HG03039 (cell line): ENCODE measurements at regions not wholly inside any gene's neighbourhood (a gene's known extent, or its start where the extent isn't known, plus 50 kb on each side); places are given as distances from the start of the nearest gene placed in this dataset.

Source experiments
- ATAC-seq: cut with Tn5 transposase; IDR thresholded peaks from one replicate; pipeline ENCODE4 v1.9.1; 2021; ENCODE audit warnings: mild to moderate bottlenecking, moderate library complexity; ENCODE audit not compliant: unreplicated experiment

GRCh38 chr16:73544826-73545225 is 496.9 kb upstream of the ZFHX3 start:
- no peak for ATAC-seq

GRCh38 chr16:73543970-73544599 is 496.2 kb upstream of the ZFHX3 start:
- no peak for ATAC-seq

DNA sequence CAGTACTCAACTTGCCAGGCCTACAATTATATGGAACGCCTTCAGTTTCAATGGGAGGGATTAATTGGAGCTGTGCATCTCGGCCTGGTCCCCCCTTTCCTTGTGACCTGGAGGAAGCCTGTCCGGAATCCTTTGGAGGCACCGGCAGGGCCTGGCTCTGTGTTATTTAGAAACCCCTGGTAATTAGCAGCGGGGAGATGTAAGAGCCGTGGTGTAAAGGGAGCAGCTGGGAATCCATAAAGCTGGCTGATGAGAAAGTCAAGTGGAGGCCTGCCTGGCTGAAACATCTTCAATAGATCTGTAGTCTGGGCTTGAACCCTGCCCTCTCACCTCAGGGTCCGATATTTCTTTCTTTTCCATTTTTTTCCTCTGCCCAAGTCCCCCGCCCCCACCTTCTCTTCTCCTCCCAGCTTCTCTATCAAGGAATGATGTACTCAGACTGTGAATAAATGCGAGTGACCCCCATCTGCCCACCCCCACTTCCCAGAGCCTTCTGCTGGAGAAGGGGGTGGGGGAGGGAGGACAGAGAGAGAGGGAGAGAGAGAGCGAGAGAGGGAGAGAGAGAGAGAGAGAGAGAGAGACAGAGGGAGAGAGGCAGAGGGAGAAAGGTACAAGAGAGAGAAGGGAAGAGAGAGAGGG is 495.5 kb upstream of the ZFHX3 start:
- ATAC-seq, result no peak

DNA sequence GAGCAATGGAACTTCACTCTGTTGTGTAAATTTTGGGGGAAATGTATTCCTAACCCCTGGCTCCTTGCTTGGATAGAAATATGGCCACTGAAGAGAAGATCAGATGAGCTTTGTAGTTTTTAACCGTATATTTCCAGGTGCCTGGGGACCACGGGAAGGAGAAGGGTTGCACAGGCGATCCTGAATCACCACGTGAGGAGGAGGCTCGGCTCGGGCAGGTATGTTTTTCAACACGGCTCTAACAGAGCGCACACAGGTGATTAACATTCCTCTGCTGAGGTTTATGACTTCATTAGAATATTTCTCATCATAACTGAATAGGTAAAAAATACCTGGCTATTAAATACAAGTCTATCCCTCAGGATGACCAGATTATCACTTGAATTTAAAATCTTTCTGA is 495.0 kb upstream of the ZFHX3 start:
- ATAC-seq, result no peak

GRCh38 chr16:73537921-73538320 is 490.0 kb upstream of the ZFHX3 start:
- no peak for ATAC-seq

GRCh38 chr16:73536931-73537330 is 489.0 kb upstream of the ZFHX3 start:
- ATAC-seq, result no peak

DNA sequence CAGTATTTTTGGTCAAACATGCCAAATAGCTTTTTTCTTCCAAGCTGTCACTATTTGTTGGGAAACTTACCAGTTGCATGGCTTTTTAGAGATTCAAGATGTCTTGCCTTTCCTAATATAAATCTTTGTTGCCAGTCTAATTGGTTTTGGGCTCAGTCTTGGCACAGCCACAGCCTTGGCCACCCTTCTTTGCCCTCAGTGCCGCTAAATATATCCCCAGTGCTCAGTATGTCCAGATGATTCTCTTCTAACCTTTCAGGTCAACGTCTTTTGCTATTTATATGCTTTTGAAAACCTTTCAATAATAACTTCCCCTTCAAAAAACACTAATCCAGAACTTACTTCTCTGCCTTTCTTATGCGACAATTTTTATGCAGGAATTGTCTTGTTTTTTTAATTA is 483.1 kb upstream of the ZFHX3 start:
- no peak for ATAC-seq

- no peak for ATAC-seq
These were observed 482.6 kb upstream of the ZFHX3 start for GRCh38 chr16:73530529-73530928.

DNA sequence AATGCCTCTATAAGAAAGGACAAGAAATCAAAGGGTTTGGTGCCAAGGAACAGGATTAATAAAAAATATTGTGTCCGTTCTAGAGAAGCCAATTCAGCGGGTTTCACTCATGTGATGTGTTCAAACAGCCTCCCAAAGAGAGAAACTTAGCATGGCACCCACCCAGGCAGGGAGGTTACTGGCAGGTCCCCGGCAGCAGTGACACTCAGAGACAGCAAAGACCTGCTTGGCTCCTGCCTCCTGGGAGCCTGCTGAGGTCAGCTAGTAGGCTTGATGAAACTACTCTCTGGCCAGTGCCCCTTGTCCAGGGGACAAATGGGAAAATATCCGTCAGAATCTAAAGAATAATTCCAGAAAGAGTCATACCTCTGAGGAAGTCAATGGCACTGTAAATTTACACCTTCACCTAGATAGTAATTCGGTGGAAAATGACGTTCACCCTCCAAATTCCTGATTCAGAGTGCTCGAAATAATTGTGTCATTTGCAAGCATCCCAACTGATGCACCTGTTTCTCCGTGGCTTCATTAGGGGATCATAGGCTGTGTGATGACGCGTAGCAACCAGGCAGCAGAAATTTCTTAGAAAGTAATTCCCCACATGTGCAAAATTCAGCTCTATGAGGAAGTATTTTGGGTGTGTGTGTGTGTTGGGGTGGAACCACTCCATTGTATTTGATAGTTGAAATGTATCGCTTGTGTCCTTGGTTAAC is 481.5 kb upstream of the ZFHX3 start:
- ATAC-seq, result no peak

DNA sequence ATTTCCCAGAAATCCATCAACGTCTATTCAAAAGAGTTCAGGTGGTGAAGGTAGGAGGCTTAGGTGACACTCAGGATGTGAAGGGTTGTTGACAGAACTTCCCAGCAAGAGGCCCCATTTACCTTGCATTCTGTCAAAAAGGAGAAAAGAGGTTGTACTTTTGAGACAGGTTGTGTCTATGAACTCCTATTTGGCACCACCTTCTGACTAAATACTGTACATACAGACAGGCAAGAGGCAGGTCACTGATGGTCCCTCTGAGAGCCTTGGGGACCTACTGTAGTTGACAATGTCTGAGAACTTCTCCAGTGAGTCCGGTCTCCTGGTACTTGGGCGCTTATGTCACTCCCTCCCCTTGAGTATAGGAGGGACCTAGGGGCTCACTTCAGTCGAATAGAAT is 479.3 kb upstream of the ZFHX3 start:
- no peak for ATAC-seq

DNA sequence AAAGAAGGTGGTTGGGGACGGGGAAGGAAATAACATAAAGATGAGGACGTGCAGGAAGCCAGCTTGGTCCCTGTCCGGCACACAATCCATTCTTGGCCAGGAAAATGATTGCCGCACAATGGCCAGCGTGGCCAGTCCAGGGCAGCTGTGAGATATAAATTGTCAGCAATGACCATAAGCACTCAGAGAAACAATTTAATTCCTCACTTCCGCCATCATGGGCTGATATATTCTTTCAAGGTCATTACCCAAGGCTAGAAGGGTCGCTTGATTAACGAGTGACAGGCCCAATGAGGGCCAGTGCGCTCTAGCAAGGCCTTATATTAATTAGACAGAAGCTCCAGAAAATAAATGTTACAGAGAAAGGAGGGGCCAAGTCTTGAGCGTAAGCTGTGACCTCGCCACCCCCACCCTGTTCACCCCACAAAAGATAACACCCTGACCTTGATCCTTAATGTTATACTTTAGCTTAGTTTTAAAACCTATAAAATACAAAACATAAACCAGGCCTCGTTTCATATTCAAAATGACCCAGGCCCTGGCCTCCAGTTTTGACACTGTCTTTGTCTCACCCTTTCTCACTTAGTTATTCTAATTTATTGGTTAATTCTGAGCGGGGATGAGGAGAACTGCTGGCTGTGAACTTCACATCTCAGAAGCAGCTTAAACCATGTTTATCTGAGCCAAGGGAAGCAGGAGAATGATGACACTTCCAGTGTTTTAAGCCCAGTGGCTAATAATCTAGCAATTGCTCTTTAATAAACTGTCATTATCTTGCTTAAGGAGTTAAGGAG is 478.3 kb upstream of the ZFHX3 start:
- no peak for ATAC-seq

DNA sequence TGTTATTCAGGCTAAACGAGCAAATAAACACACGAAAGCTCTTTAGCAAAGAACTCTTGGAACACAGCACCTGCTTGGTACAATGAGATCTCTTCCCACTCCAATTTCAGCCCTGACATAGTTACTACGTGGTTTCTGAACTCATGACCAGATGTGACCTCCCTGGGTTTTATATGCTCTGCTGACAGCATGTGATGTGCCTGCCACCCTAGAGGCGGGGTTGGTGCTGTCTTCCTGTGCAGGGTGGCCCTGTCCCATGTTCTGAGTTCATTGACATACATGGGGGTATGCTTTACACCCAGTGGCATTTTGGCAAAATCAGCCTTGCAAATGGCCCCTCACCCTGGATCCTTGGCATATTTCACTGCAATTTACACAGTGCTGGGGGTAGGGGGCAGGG is 475.3 kb upstream of the ZFHX3 start:
- no peak for ATAC-seq

DNA sequence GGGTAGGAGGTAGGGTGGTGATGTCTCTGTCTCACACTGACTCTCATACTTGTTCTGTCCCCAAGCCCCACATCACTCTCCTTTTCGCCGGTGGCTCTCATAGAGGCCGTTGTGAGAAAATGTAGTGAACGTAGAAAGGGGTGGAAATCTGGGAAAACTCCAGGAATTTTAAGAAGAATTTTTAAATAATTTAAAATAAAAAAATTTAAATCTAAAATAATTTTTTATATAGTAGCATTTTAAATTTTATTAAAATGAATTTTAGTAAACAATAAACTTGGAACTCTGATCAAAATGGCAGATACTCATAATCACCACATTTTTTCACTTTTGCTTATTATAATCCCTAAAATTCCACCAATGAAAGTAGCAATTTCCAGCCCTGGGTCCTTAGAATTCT is 473.6 kb upstream of the ZFHX3 start:
- no peak for ATAC-seq

DNA sequence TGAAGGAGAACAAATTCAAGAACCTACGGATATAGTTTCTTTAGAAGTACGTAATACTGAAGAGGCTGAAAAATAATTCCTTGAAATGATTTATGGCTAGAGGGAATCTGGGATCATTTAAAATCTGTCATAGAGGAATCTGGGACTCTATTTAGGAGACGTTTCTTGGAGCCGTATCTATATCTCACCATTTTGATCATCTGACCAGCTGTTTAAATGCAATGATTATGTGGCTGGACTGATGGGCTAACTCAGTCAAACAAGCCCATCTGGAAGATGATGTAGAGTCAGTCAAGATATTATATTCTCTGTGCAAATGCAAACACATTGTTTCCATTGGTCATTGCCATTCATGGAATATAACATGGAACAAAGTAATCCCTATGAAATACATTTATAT is 467.7 kb upstream of the ZFHX3 start:
- ATAC-seq, result no peak

DNA sequence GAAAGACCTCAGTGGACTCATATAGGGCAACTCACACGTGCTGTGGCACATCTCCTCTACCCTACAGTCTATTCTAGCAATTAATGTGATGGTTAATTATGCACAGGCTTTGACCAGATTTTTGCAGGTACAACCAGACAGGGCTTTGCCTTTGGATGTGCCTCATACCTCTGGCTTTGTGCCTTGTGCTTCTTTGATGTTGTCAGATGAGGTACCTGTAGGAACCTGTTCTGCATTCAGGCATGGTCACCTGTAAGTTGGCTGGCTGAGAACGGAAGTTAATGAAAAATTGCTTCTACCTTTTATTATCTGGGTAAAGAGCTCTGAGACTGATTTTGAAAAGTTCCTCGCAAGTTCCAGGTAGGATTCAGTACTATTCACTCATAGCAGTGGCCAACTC is 462.9 kb upstream of the ZFHX3 start:
- no peak for ATAC-seq

GRCh38 chr16:73506568-73507056 is 458.7 kb upstream of the ZFHX3 start:
- no peak for ATAC-seq

DNA sequence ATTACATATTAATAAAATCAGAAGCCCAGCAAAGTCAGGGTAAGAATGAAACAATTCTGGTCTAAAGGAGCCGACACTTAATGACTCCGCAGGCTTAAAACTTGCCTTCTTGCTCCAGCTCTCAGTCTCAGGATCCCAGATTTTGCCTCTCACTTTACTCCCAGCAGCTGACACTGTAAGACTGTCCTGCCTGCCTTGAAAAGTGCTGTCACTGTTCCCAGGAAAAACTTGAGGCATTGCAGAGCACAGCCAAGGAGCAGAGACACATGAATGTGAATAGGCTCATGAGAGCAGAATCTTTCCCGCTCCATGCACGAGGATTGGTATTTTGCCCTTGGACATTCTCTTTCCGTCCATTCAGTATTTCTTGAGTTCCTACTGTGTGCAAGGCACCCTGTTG is 457.6 kb upstream of the ZFHX3 start:
- ATAC-seq, result no peak

- ATAC-seq, result no peak
These were observed 457.0 kb upstream of the ZFHX3 start for GRCh38 chr16:73504591-73505575.

DNA sequence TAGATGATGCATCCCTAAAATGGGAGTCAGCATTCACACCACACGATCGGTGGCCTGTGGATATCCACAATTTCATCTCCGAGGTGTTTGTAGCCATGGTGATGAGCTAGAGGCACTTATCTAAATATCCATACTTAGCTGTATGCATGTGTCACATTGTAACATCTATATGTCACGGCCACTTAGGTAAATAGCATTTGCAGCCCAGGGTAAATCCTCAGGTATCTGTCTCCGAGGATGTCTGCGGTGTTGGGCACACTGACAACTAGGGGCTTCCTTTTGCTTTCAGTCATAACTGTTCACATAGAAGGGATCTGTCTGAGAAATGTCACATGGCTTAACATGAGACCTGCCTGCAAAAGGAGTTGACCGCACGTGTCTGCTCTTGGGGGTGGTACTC is 455.2 kb upstream of the ZFHX3 start:
- ATAC-seq, result no peak

GRCh38 chr16:73499276-73499675 is 451.3 kb upstream of the ZFHX3 start:
- ATAC-seq, result no peak
